Iris pigment epithelial cell (primary cell): ENCODE measurements at regions not wholly inside any gene's neighbourhood (a gene's known extent, or its start where the extent isn't known, plus 50 kb on each side); places are given as distances from the start of the nearest gene placed in this dataset.

Experiments used
- DNase-seq: peaks from one replicate; pipeline ENCODE4 v3.0.0-alpha.2; 2011; ENCODE audit warnings: low read depth

- DNase-seq, result no peak
Measured at GRCh38 chr2:198702796-198703195, 754.9 kb downstream of the SATB2 start.

GRCh38 chr2:198701481-198701880 lies 756.3 kb downstream of the SATB2 start:
- no peak for DNase-seq

GRCh38 chr2:198700319-198700718 lies 757.4 kb downstream of the SATB2 start:
- no peak for DNase-seq

GRCh38 chr2:198698230-198698629 lies 759.5 kb downstream of the SATB2 start:
- no peak for DNase-seq

- DNase-seq, result no peak
Measured at GRCh38 chr2:198697794-198698193, 759.9 kb downstream of the SATB2 start.

GRCh38 chr2:198697218-198697617 lies 760.5 kb downstream of the SATB2 start:
- DNase-seq, result no peak

- DNase-seq, result no peak
Measured at GRCh38 chr2:198695879-198696278, 761.9 kb downstream of the SATB2 start.

GRCh38 chr2:198692907-198693510 lies 764.7 kb downstream of the SATB2 start:
- no peak for DNase-seq

GRCh38 chr2:198691236-198691635 lies 766.5 kb downstream of the SATB2 start:
- no peak for DNase-seq

GRCh38 chr2:198664321-198664720 lies 793.4 kb downstream of the SATB2 start:
- no peak for DNase-seq

- DNase-seq, result no peak
Measured at GRCh38 chr2:198662905-198663304, 794.8 kb downstream of the SATB2 start.

GRCh38 chr2:198660501-198660900 lies 797.2 kb downstream of the SATB2 start:
- no peak for DNase-seq

GRCh38 chr2:198659096-198659870 lies 798.5 kb downstream of the SATB2 start:
- DNase-seq, result no peak

GRCh38 chr2:198657512-198658121 lies 800.1 kb downstream of the SATB2 start:
- DNase-seq, result peak; percentile 9

- no peak for DNase-seq
Measured at GRCh38 chr2:198656869-198657268, 800.9 kb downstream of the SATB2 start.

GRCh38 chr2:198654646-198655045 lies 803.1 kb downstream of the SATB2 start:
- DNase-seq, result no peak

- DNase-seq, result no peak
Measured at GRCh38 chr2:198653311-198653710, 804.4 kb downstream of the SATB2 start.

- DNase-seq, result no peak
Measured at GRCh38 chr2:198652461-198652860, 805.3 kb downstream of the SATB2 start.

- DNase-seq, result no peak
Measured at GRCh38 chr2:198645816-198646215, 811.9 kb downstream of the SATB2 start.

GRCh38 chr2:198641161-198641560 lies 816.6 kb downstream of the SATB2 start:
- DNase-seq, result no peak

- no peak for DNase-seq
Measured at GRCh38 chr2:198640463-198640862, 817.3 kb downstream of the SATB2 start.

- no peak for DNase-seq
Measured at GRCh38 chr2:198639580-198639979, 818.2 kb downstream of the SATB2 start.

GRCh38 chr2:198638577-198638976 lies 819.2 kb downstream of the SATB2 start:
- no peak for DNase-seq
